WI38 (cell line): ENCODE measurements at regions not wholly inside any gene's neighbourhood (a gene's known extent, or its start where the extent isn't known, plus 50 kb on each side); places are given as distances from the start of the nearest gene placed in this dataset.

Experiments
- H3K4me3 ChIP-seq: 2 replicates; pipeline ENCODE4 v1.5.1; 2011; ENCODE audit warnings: low read depth, mild to moderate bottlenecking, control low read depth, low read length
- TF ChIP-seq, protein P1 (sequence below): IDR thresholded peaks from 2 replicates; pipeline ENCODE4 v1.5.1; 2012; ENCODE audit warnings: low read depth, mild to moderate bottlenecking, control low read depth, low read length

- TF ChIP-seq, protein P1, sequence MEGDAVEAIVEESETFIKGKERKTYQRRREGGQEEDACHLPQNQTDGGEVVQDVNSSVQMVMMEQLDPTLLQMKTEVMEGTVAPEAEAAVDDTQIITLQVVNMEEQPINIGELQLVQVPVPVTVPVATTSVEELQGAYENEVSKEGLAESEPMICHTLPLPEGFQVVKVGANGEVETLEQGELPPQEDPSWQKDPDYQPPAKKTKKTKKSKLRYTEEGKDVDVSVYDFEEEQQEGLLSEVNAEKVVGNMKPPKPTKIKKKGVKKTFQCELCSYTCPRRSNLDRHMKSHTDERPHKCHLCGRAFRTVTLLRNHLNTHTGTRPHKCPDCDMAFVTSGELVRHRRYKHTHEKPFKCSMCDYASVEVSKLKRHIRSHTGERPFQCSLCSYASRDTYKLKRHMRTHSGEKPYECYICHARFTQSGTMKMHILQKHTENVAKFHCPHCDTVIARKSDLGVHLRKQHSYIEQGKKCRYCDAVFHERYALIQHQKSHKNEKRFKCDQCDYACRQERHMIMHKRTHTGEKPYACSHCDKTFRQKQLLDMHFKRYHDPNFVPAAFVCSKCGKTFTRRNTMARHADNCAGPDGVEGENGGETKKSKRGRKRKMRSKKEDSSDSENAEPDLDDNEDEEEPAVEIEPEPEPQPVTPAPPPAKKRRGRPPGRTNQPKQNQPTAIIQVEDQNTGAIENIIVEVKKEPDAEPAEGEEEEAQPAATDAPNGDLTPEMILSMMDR: no peak
- no peak overlapping the region for H3K4me3 ChIP-seq
These were observed 221.0 kb upstream of the GPRIN3 start for GRCh38 chr4:89528526-89529133.

- no peak overlapping the region for H3K4me3 ChIP-seq
- TF ChIP-seq, protein P1: no peak
These were observed 214.2 kb upstream of the GPRIN3 start for GRCh38 chr4:89521826-89522225.

DNA sequence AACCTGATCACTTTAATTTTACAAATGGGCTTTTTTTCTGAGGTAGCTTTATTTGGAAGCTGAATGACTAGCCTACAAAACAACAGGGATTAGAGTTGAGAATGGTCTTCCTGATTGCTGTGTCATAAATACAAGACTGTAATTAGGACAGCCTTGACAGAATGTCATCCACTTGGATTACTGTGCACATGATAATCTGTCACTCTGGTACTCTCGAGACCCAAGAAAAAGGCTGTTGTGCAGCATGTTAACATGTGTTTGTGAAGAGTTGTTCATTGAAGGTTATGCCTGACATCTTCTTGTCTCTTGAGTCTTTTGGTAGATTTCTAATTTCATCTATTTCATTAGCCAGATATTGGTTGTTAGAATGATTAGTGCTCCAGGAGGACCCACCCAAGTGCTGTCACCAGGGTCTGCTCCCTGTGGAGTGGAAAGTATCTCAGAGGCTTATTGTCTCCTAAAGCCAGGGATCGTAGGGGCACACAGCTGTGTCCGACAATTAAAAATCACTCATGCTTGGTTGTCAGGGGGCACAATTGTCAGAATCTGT is 212.2 kb upstream of the GPRIN3 start:
- TF ChIP-seq, protein P1: no peak

GRCh38 chr4:89518259-89518658 is 210.7 kb upstream of the GPRIN3 start:
- H3K4me3 ChIP-seq: no peak overlapping the region
- TF ChIP-seq, protein P1: no peak

More for the DNA sequence above, 212.2 kb upstream of the GPRIN3 start:
- H3K4me3 ChIP-seq: no peak overlapping the region

- TF ChIP-seq, protein P1: no peak
- no peak overlapping the region for H3K4me3 ChIP-seq
These were observed 207.2 kb upstream of the GPRIN3 start for GRCh38 chr4:89514811-89515210.

GRCh38 chr4:89511776-89512175 is 204.2 kb upstream of the GPRIN3 start:
- TF ChIP-seq, protein P1: no peak
- no peak overlapping the region for H3K4me3 ChIP-seq

DNA sequence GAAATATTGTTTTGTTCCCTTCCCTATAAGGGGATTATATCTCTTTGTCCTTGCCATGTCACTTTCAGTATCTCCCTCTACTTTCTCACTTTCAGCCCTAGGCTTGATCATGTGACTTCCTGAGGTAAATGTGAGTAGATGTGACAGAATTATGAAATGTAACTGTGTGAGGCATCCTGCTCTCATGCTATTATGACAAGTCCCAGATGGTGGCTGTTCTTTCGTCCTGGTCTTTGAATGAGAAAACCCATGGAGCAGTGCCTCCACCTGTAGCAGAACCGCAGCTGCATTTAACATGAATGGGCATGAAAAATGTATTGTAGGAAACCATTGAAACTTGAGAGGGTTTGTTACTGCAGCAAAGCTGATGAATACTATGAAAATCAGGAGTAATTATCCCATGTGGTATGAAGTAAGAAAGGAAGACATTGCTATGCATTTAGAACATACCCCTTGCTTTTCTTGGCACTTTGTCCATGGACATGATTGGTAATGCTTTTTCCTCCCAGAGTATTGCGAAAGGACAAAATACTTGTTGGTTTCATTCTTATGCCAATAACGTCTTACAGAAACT is 202.2 kb upstream of the GPRIN3 start:
- TF ChIP-seq, protein P1: no peak

More for the DNA sequence above, 202.2 kb upstream of the GPRIN3 start:
- H3K4me3 ChIP-seq: no peak overlapping the region
